Suprapubic skin (tissue), 4 donors: ENCODE measurements at regions not wholly inside any gene's neighbourhood (a gene's known extent, or its start where the extent isn't known, plus 50 kb on each side); places are given as distances from the start of the nearest gene placed in this dataset.

Experiments used
- CTCF ChIP-seq, 2 donors: fragments of 200-600 bp in 1 of 2; fragments of 450-650 bp in 1 of 2; sonication (generic) in 1 of 2; IDR thresholded peaks; one replicate each; pipeline ENCODE4 v1.5.1; 2016 to 2019; ENCODE audit warnings: antibody characterized with exemption in 2 of 2, mild to moderate bottlenecking in 1 of 2, moderate library complexity in 1 of 2
- EP300 ChIP-seq: sonication (generic); formaldehyde crosslinking; IDR thresholded peaks from one replicate; pipeline ENCODE4 v1.6.1; 2017; ENCODE audit warnings: antibody characterized with exemption
- POLR2A ChIP-seq, 2 donors: fragments of 450-650 bp; IDR thresholded peaks; one replicate each; pipeline ENCODE4 v1.6.1; 2017; ENCODE audit warnings: antibody characterized with exemption in 2 of 2, mild to moderate bottlenecking in 2 of 2, moderate library complexity in 2 of 2
- POLR2AphosphoS5 ChIP-seq, 3 donors: sonication (generic); formaldehyde crosslinking; IDR thresholded peaks; one replicate each; pipeline ENCODE4 v1.6.1; 2017; ENCODE audit warnings: antibody characterized with exemption in 3 of 3

- TF ChIP-seq CTCF (IDR thresholded peaks at IDR 0.05) (no peak), POLR2A (IDR thresholded peaks at IDR 0.05) (no peak), EP300 (no peak), POLR2AphosphoS5 (IDR thresholded peaks at IDR 0.05) (no peak)
These were observed 138.2 kb downstream of the NPIPB5 start for GRCh38 chr16:22648941-22649340.
